Adrenal gland (tissue), 5 donors: ENCODE measurements at regions not wholly inside any gene's neighbourhood (a gene's known extent, or its start where the extent isn't known, plus 50 kb on each side); places are given as distances from the start of the nearest gene placed in this dataset.

Experiments used
- CTCF ChIP-seq, 6 experiments: fragments of 450-650 bp in 4 of 6; fragments of 200-600 bp in 2 of 6; sonication (generic) in 1 of 6; IDR thresholded peaks; 1 replicate in 5 of 6; 2 replicates in 1 of 6; pipeline versions ENCODE4 v1.5.1 to v1.8.0; 2016 to 2021; ENCODE audit warnings: antibody characterized with exemption in 6 of 6, mild to moderate bottlenecking in 2 of 6, moderate library complexity in 1 of 6
- POLR2A ChIP-seq, 2 donors: fragments of 450-650 bp; IDR thresholded peaks; one replicate each; pipeline ENCODE4 v1.6.1; 2017; ENCODE audit warnings: antibody characterized with exemption in 2 of 2, mild to moderate bottlenecking in 2 of 2, moderate library complexity in 1 of 2
- donor health status: DM: no; HTN: no; CAD: no.

- TF ChIP-seq CTCF (IDR thresholded peaks at IDR 0.05) (no peak), POLR2A (IDR thresholded peaks at IDR 0.05) (no peak)
Measured at GRCh38 chr5:74141053-74141452, 499.5 kb downstream of the ENC1 start.
